PFSK-1 (cell line): ENCODE measurements at regions not wholly inside any gene's neighbourhood (a gene's known extent, or its start where the extent isn't known, plus 50 kb on each side); places are given as distances from the start of the nearest gene placed in this dataset.

Source experiments
- FOXP2 ChIP-seq: optimal IDR thresholded peaks from 2 replicates; pipeline ENCODE3; 2011; ENCODE audit warnings: borderline replicate concordance, control low read depth, inconsistent platforms; ENCODE audit not compliant: insufficient read depth; ENCODE audit errors: extremely low read length, extremely low read depth
- POLR2AphosphoS5 ChIP-seq: IDR thresholded peaks from 2 replicates; pipeline ENCODE4 v1.6.1; 2012; ENCODE audit warnings: low read depth, mild to moderate bottlenecking, control low read depth, low read length, moderate library complexity
- SIN3A ChIP-seq: IDR thresholded peaks from 2 replicates; pipeline ENCODE4 v1.6.1; 2012; ENCODE audit warnings: mild to moderate bottlenecking, low read length, moderate library complexity, borderline replicate concordance; ENCODE audit not compliant: insufficient read depth
- TAF1 ChIP-seq: IDR thresholded peaks from 2 replicates; pipeline ENCODE4 v1.6.1; 2012; ENCODE audit warnings: low read length, control low read depth, borderline replicate concordance; ENCODE audit not compliant: insufficient read depth
- TF ChIP-seq, protein P1 (sequence below), 2 experiments: IDR thresholded peaks; 2 replicates each; pipeline versions ENCODE4 v1.6.1 to v1.8.0; 2011 to 2012; ENCODE audit warnings: low read depth in 2 of 2, low read length in 2 of 2, control low read depth in 1 of 2, inconsistent platforms in 1 of 2, mild to moderate bottlenecking in 1 of 2, moderate library complexity in 1 of 2; ENCODE audit not compliant: insufficient read depth in 1 of 2

DNA sequence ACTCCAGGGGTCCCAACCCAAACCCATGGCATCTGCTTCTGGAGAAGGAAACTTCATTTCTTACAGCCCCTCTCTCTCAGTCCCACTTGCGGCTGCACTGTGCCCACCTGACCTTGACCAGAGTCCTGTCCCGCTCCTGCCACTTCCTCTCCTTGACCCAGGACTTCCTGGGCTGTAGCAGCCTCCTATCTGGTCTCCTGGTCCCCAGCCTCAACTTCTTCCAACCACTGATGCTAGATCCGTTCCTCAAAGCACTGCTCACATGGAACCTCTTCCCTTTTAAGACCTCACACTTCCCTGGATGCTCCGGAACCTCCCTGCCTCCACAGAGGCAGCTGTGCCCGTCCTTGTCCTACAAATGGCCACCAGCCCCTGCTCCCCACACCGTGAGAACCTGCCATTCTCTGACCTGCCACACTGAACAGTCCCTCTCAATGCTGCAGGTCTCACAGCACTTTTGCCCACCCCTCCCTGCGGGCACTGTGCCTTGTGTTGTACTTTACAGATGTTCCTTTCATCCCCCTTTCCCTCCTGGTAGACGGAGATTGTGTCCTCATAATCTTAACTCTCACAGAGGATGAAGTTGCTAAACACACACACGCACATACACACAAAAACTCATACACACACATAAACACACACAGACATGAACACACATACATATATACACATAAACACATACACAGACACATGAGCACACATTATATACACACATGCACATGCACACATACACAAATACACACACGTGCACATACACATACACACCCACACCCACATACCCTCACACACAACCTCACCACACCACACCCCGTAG is 59.6 kb upstream of the NXT1 start:
- TF ChIP-seq, protein P1, sequence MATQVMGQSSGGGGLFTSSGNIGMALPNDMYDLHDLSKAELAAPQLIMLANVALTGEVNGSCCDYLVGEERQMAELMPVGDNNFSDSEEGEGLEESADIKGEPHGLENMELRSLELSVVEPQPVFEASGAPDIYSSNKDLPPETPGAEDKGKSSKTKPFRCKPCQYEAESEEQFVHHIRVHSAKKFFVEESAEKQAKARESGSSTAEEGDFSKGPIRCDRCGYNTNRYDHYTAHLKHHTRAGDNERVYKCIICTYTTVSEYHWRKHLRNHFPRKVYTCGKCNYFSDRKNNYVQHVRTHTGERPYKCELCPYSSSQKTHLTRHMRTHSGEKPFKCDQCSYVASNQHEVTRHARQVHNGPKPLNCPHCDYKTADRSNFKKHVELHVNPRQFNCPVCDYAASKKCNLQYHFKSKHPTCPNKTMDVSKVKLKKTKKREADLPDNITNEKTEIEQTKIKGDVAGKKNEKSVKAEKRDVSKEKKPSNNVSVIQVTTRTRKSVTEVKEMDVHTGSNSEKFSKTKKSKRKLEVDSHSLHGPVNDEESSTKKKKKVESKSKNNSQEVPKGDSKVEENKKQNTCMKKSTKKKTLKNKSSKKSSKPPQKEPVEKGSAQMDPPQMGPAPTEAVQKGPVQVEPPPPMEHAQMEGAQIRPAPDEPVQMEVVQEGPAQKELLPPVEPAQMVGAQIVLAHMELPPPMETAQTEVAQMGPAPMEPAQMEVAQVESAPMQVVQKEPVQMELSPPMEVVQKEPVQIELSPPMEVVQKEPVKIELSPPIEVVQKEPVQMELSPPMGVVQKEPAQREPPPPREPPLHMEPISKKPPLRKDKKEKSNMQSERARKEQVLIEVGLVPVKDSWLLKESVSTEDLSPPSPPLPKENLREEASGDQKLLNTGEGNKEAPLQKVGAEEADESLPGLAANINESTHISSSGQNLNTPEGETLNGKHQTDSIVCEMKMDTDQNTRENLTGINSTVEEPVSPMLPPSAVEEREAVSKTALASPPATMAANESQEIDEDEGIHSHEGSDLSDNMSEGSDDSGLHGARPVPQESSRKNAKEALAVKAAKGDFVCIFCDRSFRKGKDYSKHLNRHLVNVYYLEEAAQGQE (IDR thresholded peaks at IDR 0.05; ENCODE audit: insufficient read depth in 1 of 2, low read depth in 2 of 2, low read length in 2 of 2), result no peak
- TF ChIP-seq TAF1 (no peak), POLR2AphosphoS5 (no peak), FOXP2 (no peak), SIN3A (no peak)

DNA sequence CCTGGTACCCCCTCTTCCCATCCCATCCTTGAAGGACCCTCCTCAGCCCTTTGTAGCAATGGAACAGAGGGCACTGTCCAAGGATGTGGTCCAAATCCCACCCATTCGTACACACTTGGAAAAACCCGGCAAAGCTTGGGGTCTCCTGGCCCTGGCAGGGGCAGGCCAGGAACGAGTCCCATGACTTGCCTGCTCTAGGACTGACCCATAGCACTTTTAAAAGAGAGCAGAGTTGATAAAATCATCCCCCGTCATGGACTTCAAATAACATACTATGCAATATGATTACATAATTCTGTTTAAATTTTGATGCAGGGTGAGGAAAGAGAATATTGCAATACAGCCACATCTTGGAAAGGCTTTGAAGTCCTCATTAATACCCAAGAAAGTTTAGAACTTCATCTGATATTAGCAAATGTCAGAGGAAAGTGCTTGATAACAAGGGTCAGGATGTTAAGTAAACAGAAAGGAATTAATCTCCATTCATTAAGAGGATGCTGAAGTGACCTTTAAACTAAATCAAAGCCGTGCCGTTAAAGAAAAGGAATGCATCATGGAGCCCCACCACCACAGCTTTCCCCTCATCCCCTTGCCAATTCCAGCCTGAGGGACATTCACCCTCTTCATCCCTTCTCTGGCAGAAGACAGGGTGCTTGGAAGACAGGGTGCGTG is 60.7 kb upstream of the NXT1 start:
- TF ChIP-seq SIN3A (no peak), POLR2AphosphoS5 (no peak), TAF1 (no peak), FOXP2 (no peak)
- TF ChIP-seq, protein P1 (IDR thresholded peaks at IDR 0.05; ENCODE audit: insufficient read depth in 1 of 2, low read depth in 2 of 2, low read length in 2 of 2), result no peak

DNA sequence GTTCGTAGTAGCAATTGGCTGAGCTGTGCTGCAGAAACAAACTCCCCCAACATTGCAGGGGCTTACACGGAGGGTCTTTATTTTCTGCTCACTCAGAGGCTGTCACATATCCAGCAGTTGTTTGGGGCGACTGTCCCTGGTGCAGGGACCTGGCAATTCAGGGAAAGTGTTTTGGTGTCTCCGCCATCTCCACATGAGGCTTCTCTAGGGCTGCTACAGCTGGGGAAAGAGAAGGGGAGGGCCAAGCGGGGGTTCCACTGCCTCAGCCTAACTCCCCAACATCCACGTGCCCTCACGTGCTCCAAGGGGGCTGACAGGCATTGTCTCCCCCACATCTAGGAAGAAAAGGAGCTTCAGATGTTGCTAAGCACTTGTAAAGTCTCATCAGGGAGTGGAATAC is 61.3 kb upstream of the NXT1 start:
- TF ChIP-seq, protein P1 (IDR thresholded peaks at IDR 0.05; ENCODE audit: insufficient read depth in 1 of 2, low read depth in 2 of 2, low read length in 2 of 2), result no peak
- TF ChIP-seq TAF1 (no peak), FOXP2 (no peak), SIN3A (no peak), POLR2AphosphoS5 (no peak)

DNA sequence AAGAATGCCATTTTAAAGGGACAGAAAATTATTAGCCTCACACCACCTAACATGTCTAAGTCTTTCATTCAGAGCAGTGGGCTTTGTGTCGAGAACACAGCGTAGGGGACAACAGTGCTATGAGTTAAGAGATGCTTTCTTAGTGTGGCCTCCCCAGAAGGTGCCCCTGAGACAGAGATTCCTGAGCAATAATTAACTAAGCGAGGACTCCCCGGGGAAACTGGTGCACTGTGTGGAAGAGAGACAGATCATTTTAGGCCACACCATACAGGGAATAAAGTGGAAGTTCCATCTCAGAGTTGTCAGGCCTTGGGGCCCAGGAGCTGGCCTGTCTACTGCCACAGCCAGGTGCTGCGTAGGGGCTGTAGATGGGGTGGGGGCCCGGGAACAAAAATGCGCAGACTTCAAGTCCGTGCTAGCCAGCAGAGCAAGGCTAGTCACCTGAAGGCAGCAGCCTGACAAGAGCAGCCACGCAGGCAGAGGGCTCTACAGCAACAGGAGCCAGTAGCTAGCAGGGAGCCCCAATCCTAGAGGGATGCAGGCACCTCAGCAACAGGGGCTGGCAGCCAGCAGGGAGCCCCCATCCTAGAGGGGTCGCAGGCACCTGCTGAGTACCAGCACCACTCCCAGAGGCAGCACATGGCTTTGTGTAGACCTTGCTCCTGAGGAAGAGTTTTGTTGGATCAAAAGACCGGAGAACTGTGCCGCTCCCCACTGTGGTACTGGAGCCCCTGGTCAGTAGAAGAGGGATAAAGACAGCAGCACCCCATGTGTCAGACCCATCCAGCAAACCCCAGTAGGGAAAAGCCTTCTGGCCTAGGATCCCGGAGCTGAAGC is 63.0 kb upstream of the NXT1 start:
- TF ChIP-seq, protein P1 (IDR thresholded peaks at IDR 0.05; ENCODE audit: insufficient read depth in 1 of 2, low read depth in 2 of 2, low read length in 2 of 2), result no peak
- TF ChIP-seq SIN3A (no peak), TAF1 (no peak), FOXP2 (no peak), POLR2AphosphoS5 (no peak)
